ENCODE measurements at regions not wholly inside any gene's neighbourhood (a gene's known extent, or its start where the extent isn't known, plus 50 kb on each side); places are given as distances from the start of the nearest gene placed in this dataset.
"Not testable (repeated sequence)": the region's sequence is repeated elsewhere in the genome, so short reads cannot be mapped to it uniquely, and the experiment has no call there.

- in situ Hi-C loops (cut with HindIII; ENCODE audit: low pct_unique_long_range_greater_than_20kb, low sequenced_read_pairs), result not testable (repeated sequence)
Measured at GRCh38 chrX:63198693-63199092, 152.4 kb downstream of the SPIN4 start.

GRCh38 chrX:63192366-63193041 lies 158.6 kb downstream of the SPIN4 start:
- DNase-seq (ENCODE audit: low read depth); in situ Hi-C loops (cut with HindIII; ENCODE audit: low pct_unique_long_range_greater_than_20kb, low sequenced_read_pairs): not testable (repeated sequence)

More at GRCh38 chrX:63198693-63199092, 152.4 kb downstream of the SPIN4 start:
- not testable (repeated sequence) for DNase-seq (ENCODE audit: low read depth)

- peak; percentile 40 for DNase-seq (ENCODE audit: low read depth)
- in situ Hi-C loops (cut with HindIII; ENCODE audit: low pct_unique_long_range_greater_than_20kb, low sequenced_read_pairs), result no loop called here
Measured at GRCh38 chrX:63186137-63186536, 165.0 kb downstream of the SPIN4 start.

DNA sequence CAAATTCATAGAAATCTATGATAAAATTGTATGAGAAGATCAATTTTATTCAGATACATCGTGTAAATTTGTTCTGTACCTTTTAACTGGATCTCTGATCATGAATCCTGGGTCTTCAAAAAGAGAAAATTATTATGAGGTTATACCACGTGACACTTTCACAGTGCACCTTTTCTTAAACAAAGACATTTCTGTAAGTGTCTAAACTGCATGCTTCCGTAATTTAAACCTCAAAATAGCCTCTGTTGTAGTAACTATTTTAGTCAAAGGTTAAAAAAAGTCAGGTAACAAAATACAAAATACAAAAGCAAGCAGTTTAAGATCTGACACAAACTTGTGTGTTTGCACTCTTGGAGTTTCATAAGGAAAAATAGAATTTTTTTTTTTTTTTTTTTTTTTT lies 171.3 kb downstream of the SPIN4 start:
- in situ Hi-C loops (cut with HindIII; ENCODE audit: low pct_unique_long_range_greater_than_20kb, low sequenced_read_pairs); DNase-seq (ENCODE audit: low read depth): not testable (repeated sequence)

DNA sequence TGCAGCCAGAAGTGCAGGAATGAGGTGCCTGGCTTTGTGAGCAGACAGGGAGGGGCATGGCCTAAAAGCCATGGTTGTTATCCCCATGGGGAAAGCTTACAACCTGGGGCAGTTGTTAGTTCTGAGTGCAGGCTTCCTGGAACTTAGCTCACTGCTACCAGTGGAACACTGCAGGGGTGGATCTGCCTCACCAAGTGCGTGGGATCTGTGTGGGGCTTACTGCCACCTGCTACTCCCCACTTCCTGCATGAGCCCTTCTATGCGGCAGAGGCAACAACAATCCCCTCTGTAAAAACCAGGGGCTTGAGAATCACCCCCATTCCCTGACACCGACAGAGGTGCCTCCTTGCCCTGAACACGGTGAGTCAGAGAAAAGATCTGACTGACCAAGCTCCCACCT lies 174.6 kb downstream of the SPIN4 start:
- in situ Hi-C loops (cut with HindIII; ENCODE audit: low pct_unique_long_range_greater_than_20kb, low sequenced_read_pairs); DNase-seq (ENCODE audit: low read depth): not testable (repeated sequence)

- DNase-seq (ENCODE audit: low read depth); in situ Hi-C loops (cut with HindIII; ENCODE audit: low pct_unique_long_range_greater_than_20kb, low sequenced_read_pairs): not testable (repeated sequence)
Measured at GRCh38 chrX:63173841-63174718, 177.1 kb downstream of the SPIN4 start.

- DNase-seq (ENCODE audit: low read depth); in situ Hi-C loops (cut with HindIII; ENCODE audit: low pct_unique_long_range_greater_than_20kb, low sequenced_read_pairs): not testable (repeated sequence)
Measured at GRCh38 chrX:63169416-63169815, 181.7 kb downstream of the SPIN4 start.

- in situ Hi-C loops (cut with HindIII; ENCODE audit: low pct_unique_long_range_greater_than_20kb, low sequenced_read_pairs); DNase-seq (ENCODE audit: low read depth): not testable (repeated sequence)
Measured at GRCh38 chrX:63168949-63169348, 182.2 kb downstream of the SPIN4 start.

DNA sequence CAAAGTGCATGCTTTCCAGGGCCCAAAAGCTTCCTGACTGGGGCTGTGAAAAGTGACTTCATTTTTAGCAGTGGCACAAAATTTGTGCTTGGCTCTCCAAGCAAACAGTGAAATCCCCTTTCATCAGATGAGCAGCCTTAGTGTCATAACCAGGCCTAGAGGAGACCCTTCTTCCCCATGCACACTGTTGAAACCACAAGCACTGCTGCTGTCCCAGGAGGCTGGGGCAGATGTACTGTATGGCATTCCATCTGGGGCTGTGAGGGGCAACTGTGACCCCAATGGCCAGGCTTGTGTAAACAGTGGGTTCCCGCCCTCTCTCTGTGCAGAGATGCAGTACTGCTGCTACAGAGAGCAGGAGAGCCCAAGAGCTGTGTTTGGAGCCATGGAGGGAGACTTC lies 184.1 kb downstream of the SPIN4 start:
- in situ Hi-C loops (cut with HindIII; ENCODE audit: low pct_unique_long_range_greater_than_20kb, low sequenced_read_pairs); DNase-seq (ENCODE audit: low read depth): not testable (repeated sequence)

- DNase-seq (ENCODE audit: low read depth); in situ Hi-C loops (cut with HindIII; ENCODE audit: low pct_unique_long_range_greater_than_20kb, low sequenced_read_pairs): not testable (repeated sequence)
Measured at GRCh38 chrX:63160994-63161393, 190.1 kb downstream of the SPIN4 start.

- in situ Hi-C loops (cut with HindIII; ENCODE audit: low pct_unique_long_range_greater_than_20kb, low sequenced_read_pairs); DNase-seq (ENCODE audit: low read depth): not testable (repeated sequence)
Measured at GRCh38 chrX:63160340-63160739, 190.8 kb downstream of the SPIN4 start.

GRCh38 chrX:63145526-63145925 lies 205.6 kb downstream of the SPIN4 start:
- in situ Hi-C loops (cut with HindIII; ENCODE audit: low pct_unique_long_range_greater_than_20kb, low sequenced_read_pairs); DNase-seq (ENCODE audit: low read depth): not testable (repeated sequence)

GRCh38 chrX:63142588-63142987 lies 208.5 kb downstream of the SPIN4 start:
- DNase-seq (ENCODE audit: low read depth); in situ Hi-C loops (cut with HindIII; ENCODE audit: low pct_unique_long_range_greater_than_20kb, low sequenced_read_pairs): not testable (repeated sequence)

GRCh38 chrX:63135859-63136258 lies 215.3 kb downstream of the SPIN4 start:
- in situ Hi-C loops (cut with HindIII; ENCODE audit: low pct_unique_long_range_greater_than_20kb, low sequenced_read_pairs); DNase-seq (ENCODE audit: low read depth): not testable (repeated sequence)

DNA sequence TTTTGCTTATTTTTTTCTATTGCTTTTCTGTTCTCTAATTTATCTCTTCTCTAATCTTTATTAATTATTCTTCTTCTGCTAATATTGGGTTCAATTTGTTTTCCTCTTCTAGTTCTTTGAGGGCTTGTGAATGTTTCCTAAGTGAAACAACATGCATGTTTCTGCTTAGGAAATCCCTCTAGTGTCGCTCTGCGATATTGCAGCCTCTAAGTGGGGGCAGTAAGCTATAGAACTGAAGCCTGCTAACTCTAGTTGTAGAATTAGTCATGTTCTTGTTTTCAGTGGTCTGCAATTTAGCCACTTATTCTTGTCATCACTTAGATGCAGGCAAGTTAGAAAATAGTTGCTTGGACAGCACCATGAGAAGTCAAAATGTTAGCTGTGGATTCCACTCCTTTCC lies 222.6 kb downstream of the SPIN4 start:
- no peak for DNase-seq (ENCODE audit: low read depth)
- in situ Hi-C loops (cut with HindIII; ENCODE audit: low pct_unique_long_range_greater_than_20kb, low sequenced_read_pairs), result no loop called here

DNA sequence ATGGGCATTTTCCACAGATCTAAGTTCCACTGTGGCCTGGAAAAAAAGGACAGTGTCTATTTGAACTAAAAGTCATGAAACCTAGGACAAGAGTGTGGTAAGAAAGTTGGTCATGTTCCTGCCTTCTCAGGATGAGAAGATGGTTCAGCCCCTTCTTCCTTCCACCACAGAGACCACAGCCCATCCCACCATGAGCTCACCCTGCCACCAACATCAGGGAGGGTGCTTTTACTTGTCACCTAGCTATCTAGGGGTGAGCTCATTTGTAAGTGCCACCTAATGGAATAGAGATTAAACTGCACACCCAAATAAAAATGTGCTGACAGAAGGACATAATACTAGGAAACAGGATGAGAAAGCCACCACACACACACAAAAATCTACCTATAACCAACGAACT lies 235.9 kb downstream of the SPIN4 start:
- in situ Hi-C loops (cut with HindIII; ENCODE audit: low pct_unique_long_range_greater_than_20kb, low sequenced_read_pairs), result no loop called here
- no peak for DNase-seq (ENCODE audit: low read depth)

- in situ Hi-C loops (cut with HindIII; ENCODE audit: low pct_unique_long_range_greater_than_20kb, low sequenced_read_pairs), result no loop called here
- DNase-seq (ENCODE audit: low read depth), result no peak
Measured at GRCh38 chrX:63101879-63102620, 249.1 kb downstream of the SPIN4 start.

DNA sequence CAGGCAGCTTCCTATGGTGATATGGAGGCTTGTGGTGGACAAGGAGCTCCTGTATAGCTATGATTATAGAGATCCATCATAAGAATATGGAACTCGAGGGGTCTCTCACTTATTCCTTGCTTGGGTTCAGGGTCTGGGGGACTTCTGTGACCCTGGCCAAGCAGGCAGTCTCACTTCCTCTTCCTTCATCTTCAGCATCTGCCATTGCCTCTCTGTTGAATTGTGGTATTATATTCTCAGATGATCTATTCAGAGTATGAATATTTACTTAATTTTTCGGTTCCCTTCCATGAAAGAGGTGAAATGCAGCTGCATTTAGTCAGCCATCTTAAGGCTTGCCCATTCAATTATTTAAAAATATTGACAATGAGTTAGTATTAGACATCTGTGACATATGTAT lies 292.9 kb downstream of the SPIN4 start:
- in situ Hi-C loops (cut with HindIII; ENCODE audit: low pct_unique_long_range_greater_than_20kb, low sequenced_read_pairs), result no loop called here
- no peak for DNase-seq (ENCODE audit: low read depth)

- in situ Hi-C loops (cut with HindIII; ENCODE audit: low pct_unique_long_range_greater_than_20kb, low sequenced_read_pairs), result no loop called here
Measured at GRCh38 chrX:63050225-63050624, 300.9 kb downstream of the SPIN4 start.

More at GRCh38 chrX:63050225-63050624, 300.9 kb downstream of the SPIN4 start:
- no peak for DNase-seq (ENCODE audit: low read depth)

Measured in Caki2 (cell line).